Panc1 (cell line): ENCODE measurements at regions not wholly inside any gene's neighbourhood (a gene's known extent, or its start where the extent isn't known, plus 50 kb on each side); places are given as distances from the start of the nearest gene placed in this dataset.
"Not testable (repeated sequence)": the region's sequence is repeated elsewhere in the genome, so short reads cannot be mapped to it uniquely, and the experiment has no call there.

Source experiments
- ATAC-seq: fragments of 200-7000 bp; cut with Tn5 transposase; 2 replicates; pipeline ENCODE4 v1.9.1; 2020; ENCODE audit warnings: mild to moderate bottlenecking, moderate library complexity
- BruUV-seq: library from RNA; stranded (reverse); fragments of 400-500 nt; replicated peaks from 2 replicates; lab custom pipeline; 2021; lab: Mats Ljungman, UMichigan
- CTCF ChIA-PET: fragments of 300-600 bp; sonication (Branson Sonifier 250); formaldehyde crosslinking; loops from one replicate; lab custom pipeline; 2022; ENCODE audit warnings: antibody characterized with exemption; lab: Charles Lee
- POLR2A ChIA-PET: fragments of 300-600 bp; sonication (Branson Sonifier 250); formaldehyde crosslinking; loops from one replicate; lab custom pipeline; 2022; ENCODE audit warnings: antibody characterized with exemption; lab: Charles Lee
- DNase-seq: peaks from one replicate; pipeline ENCODE4 v3.0.0-alpha.2; 2010; ENCODE audit warnings: low read depth, low spot score
- H3K27ac ChIP-seq: 2 replicates; pipeline ENCODE4 v1.5.1; 2011; ENCODE audit warnings: mild to moderate bottlenecking, low read length, inconsistent platforms
- H3K27me3 ChIP-seq: fragments of 200-500 bp; sonication (Bioruptor generic); 2 replicates; pipeline ENCODE4 v1.6.0; 2014; ENCODE audit warnings: low read length, inconsistent platforms; ENCODE audit not compliant: control insufficient read depth, insufficient read depth
- H3K36me3 ChIP-seq: fragments of 200-500 bp; sonication (Bioruptor generic); 2 replicates; pipeline ENCODE4 v1.5.1; 2014; ENCODE audit warnings: inconsistent platforms, mild to moderate bottlenecking, low read length, moderate library complexity; ENCODE audit not compliant: control insufficient read depth, insufficient read depth
- H3K4me1 ChIP-seq: 2 replicates; pipeline ENCODE4 v1.5.1; 2011; ENCODE audit warnings: inconsistent platforms, mild to moderate bottlenecking, low read length, moderate library complexity; ENCODE audit not compliant: control insufficient read depth, insufficient read depth
- H3K4me3 ChIP-seq, 2 experiments: 2 replicates each; pipeline ENCODE4 v1.5.1; 2011 to 2012; ENCODE audit warnings: low read depth in 2 of 2, low read length in 2 of 2, mild to moderate bottlenecking in 2 of 2, inconsistent platforms in 1 of 2, moderate library complexity in 1 of 2
- H3K9me3 ChIP-seq: fragments of 200-500 bp; sonication (Bioruptor generic); 2 replicates; pipeline ENCODE4 v1.5.1; 2014; ENCODE audit warnings: low read depth, mild to moderate bottlenecking, inconsistent platforms, low read length, moderate library complexity; ENCODE audit not compliant: control insufficient read depth, insufficient read depth
- CTCF ChIP-seq: fragments of 450-650 bp; IDR thresholded peaks from 2 replicates; pipeline ENCODE4 v1.5.1; 2017; ENCODE audit warnings: mild to moderate bottlenecking
- POLR2AphosphoS5 ChIP-seq: IDR thresholded peaks from 2 replicates; pipeline ENCODE4 v1.6.1; 2012; ENCODE audit warnings: mild to moderate bottlenecking, low read depth, low read length, moderate library complexity
- SIN3A ChIP-seq: IDR thresholded peaks from 2 replicates; pipeline ENCODE4 v1.6.1; 2012; ENCODE audit warnings: low read depth, mild to moderate bottlenecking, low read length, moderate library complexity, borderline replicate concordance; ENCODE audit not compliant: insufficient read depth
- TCF7L2 ChIP-seq: IDR thresholded peaks from 2 replicates; pipeline ENCODE4 v1.6.1; 2011; ENCODE audit warnings: mild to moderate bottlenecking, low read depth, low read length, inconsistent platforms
- in situ Hi-C: cut with HindIII; loops from 2 replicates; pipeline ENCODE4 v1.10.0; 2016; ENCODE audit warnings: low sequenced_read_pairs, low pct_unique_long_range_greater_than_20kb
- intact Hi-C: fragments of 100-400 bp; cut with micrococcal nuclease; formaldehyde crosslinking; loops from one replicate; pipeline ENCODE4 v1.10.0; 2022; ENCODE audit not compliant: unreplicated experiment
- TF ChIP-seq, protein P1 (sequence below), 2 experiments: IDR thresholded peaks; 2 replicates each; pipeline ENCODE4 v1.6.1; 2011 to 2012; ENCODE audit warnings: low read depth in 2 of 2, control low read depth in 1 of 2, low read length in 1 of 2, mild to moderate bottlenecking in 1 of 2, moderate library complexity in 1 of 2; ENCODE audit not compliant: insufficient read depth in 1 of 2

- Histone ChIP-seq H3K4me3 (no peak overlapping the region), H3K4me1 (no peaks in the 10 kb centered on the region), H3K36me3 (no peaks in the 10 kb centered on the region), H3K27ac (no peak overlapping the region), H3K27me3 (no peaks in the 10 kb centered on the region), H3K9me3 (peaks cover 4% of the 10 kb centered on the region; the same call in 1 of the 2 replicates)
- BruUV-seq, result no TSS peak
- ChIA-PET CTCF (interaction anchor here (0.6 kb wide), 1 partner anchor 444 kb away, joined by 5 read pairs; no protein-coding TSS in a partner anchor), POLR2A (no interaction called here)
- no peak for DNase-seq
- no peak for ATAC-seq
- TF ChIP-seq POLR2AphosphoS5 (no peak), TCF7L2 (no peak)
- intact Hi-C loops, result no loop called here
- in situ Hi-C loops, result no loop called here
These were observed 575.8 kb upstream of the ADGRB3 start for GRCh38 chr6:68059261-68059660.

GRCh38 chr6:68056596-68056995 lies 578.5 kb upstream of the ADGRB3 start:
- CTCF ChIA-PET, BruUV-seq, H3K27ac ChIP-seq, DNase-seq, H3K4me3 ChIP-seq, H3K9me3 ChIP-seq, H3K27me3 ChIP-seq, H3K36me3 ChIP-seq, H3K4me1 ChIP-seq, ATAC-seq, POLR2A ChIA-PET, intact Hi-C loops, in situ Hi-C loops: not testable (repeated sequence)

GRCh38 chr6:68054756-68055155 lies 580.3 kb upstream of the ADGRB3 start:
- in situ Hi-C loops (no loop called here), intact Hi-C loops (no loop called here)
- DNase-seq (no peak), ATAC-seq (no peak)
- TF ChIP-seq CTCF (no peak), POLR2AphosphoS5 (no peak), TCF7L2 (no peak), SIN3A (no peak)
- TF ChIP-seq, protein P1, sequence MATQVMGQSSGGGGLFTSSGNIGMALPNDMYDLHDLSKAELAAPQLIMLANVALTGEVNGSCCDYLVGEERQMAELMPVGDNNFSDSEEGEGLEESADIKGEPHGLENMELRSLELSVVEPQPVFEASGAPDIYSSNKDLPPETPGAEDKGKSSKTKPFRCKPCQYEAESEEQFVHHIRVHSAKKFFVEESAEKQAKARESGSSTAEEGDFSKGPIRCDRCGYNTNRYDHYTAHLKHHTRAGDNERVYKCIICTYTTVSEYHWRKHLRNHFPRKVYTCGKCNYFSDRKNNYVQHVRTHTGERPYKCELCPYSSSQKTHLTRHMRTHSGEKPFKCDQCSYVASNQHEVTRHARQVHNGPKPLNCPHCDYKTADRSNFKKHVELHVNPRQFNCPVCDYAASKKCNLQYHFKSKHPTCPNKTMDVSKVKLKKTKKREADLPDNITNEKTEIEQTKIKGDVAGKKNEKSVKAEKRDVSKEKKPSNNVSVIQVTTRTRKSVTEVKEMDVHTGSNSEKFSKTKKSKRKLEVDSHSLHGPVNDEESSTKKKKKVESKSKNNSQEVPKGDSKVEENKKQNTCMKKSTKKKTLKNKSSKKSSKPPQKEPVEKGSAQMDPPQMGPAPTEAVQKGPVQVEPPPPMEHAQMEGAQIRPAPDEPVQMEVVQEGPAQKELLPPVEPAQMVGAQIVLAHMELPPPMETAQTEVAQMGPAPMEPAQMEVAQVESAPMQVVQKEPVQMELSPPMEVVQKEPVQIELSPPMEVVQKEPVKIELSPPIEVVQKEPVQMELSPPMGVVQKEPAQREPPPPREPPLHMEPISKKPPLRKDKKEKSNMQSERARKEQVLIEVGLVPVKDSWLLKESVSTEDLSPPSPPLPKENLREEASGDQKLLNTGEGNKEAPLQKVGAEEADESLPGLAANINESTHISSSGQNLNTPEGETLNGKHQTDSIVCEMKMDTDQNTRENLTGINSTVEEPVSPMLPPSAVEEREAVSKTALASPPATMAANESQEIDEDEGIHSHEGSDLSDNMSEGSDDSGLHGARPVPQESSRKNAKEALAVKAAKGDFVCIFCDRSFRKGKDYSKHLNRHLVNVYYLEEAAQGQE (IDR thresholded peaks at IDR 0.05; ENCODE audit: insufficient read depth in 1 of 2, low read depth in 2 of 2, low read length in 1 of 2), result no peak
- Histone ChIP-seq H3K27me3 (no peaks in the 10 kb centered on the region), H3K9me3 (no peaks in the 10 kb centered on the region; the same call in 1 of the 2 replicates), H3K4me1 (no peaks in the 10 kb centered on the region), H3K36me3 (no peaks in the 10 kb centered on the region), H3K4me3 (no peak overlapping the region), H3K27ac (no peak overlapping the region)
- BruUV-seq, result no TSS peak
- CTCF ChIA-PET, result no interaction called here
- POLR2A ChIA-PET, result no interaction called here
